GM12878 (cell line): ENCODE measurements at regions not wholly inside any gene's neighbourhood (a gene's known extent, or its start where the extent isn't known, plus 50 kb on each side); places are given as distances from the start of the nearest gene placed in this dataset.

Experiments used
- ATAC-seq: fragments of 200-7000 bp; cut with Tn5 transposase; 3 replicates; pipeline ENCODE4 v1.9.1; 2020; ENCODE audit warnings: mild to moderate bottlenecking, moderate library complexity
- BruUV-seq: library from RNA; stranded (reverse); fragments of 400-500 nt; replicated peaks from 2 replicates; lab custom pipeline; 2021; lab: Mats Ljungman, UMichigan
- CTCF ChIA-PET: fragments of 300-600 bp; sonication (Branson Sonifier 250); formaldehyde crosslinking; extraction: SDS; loops from one replicate; lab custom pipeline; 2021; ENCODE audit warnings: inconsistent platforms; lab: Yijun Ruan, JAX
- POLR2A ChIA-PET: fragments of 350-600 bp; formaldehyde crosslinking; extraction: SDS; loops from one replicate; lab custom pipeline; 2021; ENCODE audit warnings: inconsistent platforms; lab: Charles Lee
- RAD21 ChIA-PET: fragments of 300-600 bp; sonication (Branson Sonifier 250); formaldehyde crosslinking; loops from one replicate; lab custom pipeline; 2023; ENCODE audit warnings: antibody characterized with exemption; ENCODE audit not compliant: unreplicated experiment; lab: Charles Lee
- SMC1A ChIA-PET: fragments of 300-600 bp; sonication (Branson Sonifier 250); formaldehyde crosslinking; loops from one replicate; lab custom pipeline; 2023; ENCODE audit not compliant: unreplicated experiment, uncharacterized antibody; lab: Charles Lee
- DNase-seq: peaks from one replicate; pipeline ENCODE4 v3.0.0-alpha.2; 2011; ENCODE audit warnings: low read depth, low spot score
- FAIRE-seq: peaks from 3 replicates; lab custom pipeline; 2011; peaks lifted over from hg19 to GRCh38; lab: Jason Lieb, UNC
- H2AFZ ChIP-seq: 2 replicates; pipeline ENCODE4 v1.6.0; 2011; ENCODE audit warnings: low read depth, low read length, control low read depth; ENCODE audit not compliant: control insufficient read depth
- H3K27ac ChIP-seq: 2 replicates; pipeline ENCODE4 v1.5.1; 2011; ENCODE audit warnings: control low read depth; ENCODE audit not compliant: control insufficient read depth, insufficient read depth
- H3K27me3 ChIP-seq, 2 experiments: replicated peaks in 1 of 2; 2 replicates each; pipeline versions ENCODE4 v1.6.0 to v1.6.1; 2011; ENCODE audit warnings: low read length in 1 of 2; ENCODE audit not compliant: control insufficient read depth in 2 of 2, insufficient read depth in 2 of 2
- H3K36me3 ChIP-seq, 2 experiments: 2 replicates each; pipeline ENCODE4 v1.5.1; 2011; ENCODE audit warnings: low read length in 1 of 2; ENCODE audit not compliant: control insufficient read depth in 2 of 2, insufficient read depth in 2 of 2
- H3K4me1 ChIP-seq: 2 replicates; pipeline ENCODE4 v1.6.1; 2011; ENCODE audit warnings: mild to moderate bottlenecking, low read length, moderate library complexity, mixed read lengths; ENCODE audit not compliant: control insufficient read depth, insufficient read depth
- H3K4me2 ChIP-seq: 2 replicates; pipeline ENCODE4 v1.6.0; 2011; ENCODE audit warnings: control low read depth; ENCODE audit not compliant: control insufficient read depth, insufficient read depth
- H3K4me3 ChIP-seq: fragments of 200-600 bp; sonication (generic); 2 replicates; pipeline ENCODE4 v1.5.1; 2016
- H3K79me2 ChIP-seq: 2 replicates; pipeline ENCODE4 v1.6.0; 2011; ENCODE audit warnings: low read length; ENCODE audit not compliant: control insufficient read depth, insufficient read depth
- H3K9ac ChIP-seq: 2 replicates; pipeline ENCODE4 v1.8.0; 2011; ENCODE audit warnings: low read length, control low read depth, mixed read lengths; ENCODE audit not compliant: control insufficient read depth, insufficient read depth
- H3K9me3 ChIP-seq: replicated peaks from 3 replicates; pipeline ENCODE4 v1.5.1; 2011; ENCODE audit warnings: mild to moderate bottlenecking, low read length; ENCODE audit not compliant: control insufficient read depth, insufficient read depth
- H4K20me1 ChIP-seq: 2 replicates; pipeline ENCODE4 v1.6.0; 2011; ENCODE audit not compliant: control insufficient read depth, insufficient read depth
- ASH2L ChIP-seq: fragments of 300-600, 200-600 bp; sonication (generic); IDR thresholded peaks from 2 replicates; pipeline ENCODE4 v1.6.1; 2017; ENCODE audit warnings: low read depth, mild to moderate bottlenecking, borderline replicate concordance
- CBX3 ChIP-seq: fragments of 200-600 bp; sonication (generic); IDR thresholded peaks from 2 replicates; pipeline ENCODE4 v1.6.1; 2016; ENCODE audit warnings: low read depth, borderline replicate concordance
- ELK1 ChIP-seq: IDR thresholded peaks from 2 replicates; pipeline ENCODE4 v1.6.1; 2012; ENCODE audit warnings: low read depth, low read length, improper control_type of control experiment
- KAT2A ChIP-seq: conservative IDR thresholded peaks from 2 replicates; pipeline ENCODE4 v1.6.1; 2011; ENCODE audit warnings: low read depth, low read length; ENCODE audit not compliant: control insufficient read depth
- MYB ChIP-seq: fragments of 150-350 bp; IDR thresholded peaks from 2 replicates; pipeline ENCODE4 v1.6.1; 2014; ENCODE audit warnings: mild to moderate bottlenecking, low read depth, low read length, borderline replicate concordance
- NFYA ChIP-seq: IDR thresholded peaks from 2 replicates; pipeline ENCODE4 v1.6.1; 2011; ENCODE audit warnings: low read depth, mild to moderate bottlenecking, low read length, improper control_type of control experiment, borderline replicate concordance
- PAX8 ChIP-seq: fragments of 450-650 bp; IDR thresholded peaks from 2 replicates; pipeline ENCODE4 v1.6.1; 2017; ENCODE audit warnings: mild to moderate bottlenecking, moderate library complexity
- PKNOX1 ChIP-seq: fragments of 450-650 bp; IDR thresholded peaks from 2 replicates; pipeline ENCODE4 v1.6.1; 2016; ENCODE audit warnings: mild to moderate bottlenecking
- USF2 ChIP-seq: IDR thresholded peaks from 2 replicates; pipeline ENCODE4 v1.6.1; 2011; ENCODE audit warnings: low read depth, low read length, improper control_type of control experiment, borderline replicate concordance
- ZBTB4 ChIP-seq: fragments of 450-650 bp; formaldehyde crosslinking; IDR thresholded peaks from 2 replicates; pipeline ENCODE4 v1.4.0; 2022; ENCODE audit warnings: mild to moderate bottlenecking, moderate library complexity
- ZZZ3 ChIP-seq: IDR thresholded peaks from 2 replicates; pipeline ENCODE4 v1.6.1; 2011; ENCODE audit warnings: low read depth; ENCODE audit not compliant: control insufficient read depth, insufficient read length
- WGBS: methylation state at CpG from one replicate; pipeline ENCODE4 v1.1.6; 2016; ENCODE audit warnings: low lambda C conversion rate; ENCODE audit not compliant: insufficient replicate concordance, insufficient coverage; ENCODE audit errors: missing lambda C conversion rate; 5-methylcytosine and 5-hydroxymethylcytosine counted together
- in situ Hi-C: fragments of 300-500 bp; cut with MboI; formaldehyde crosslinking; loops from 9 replicates; pipeline ENCODE4 v1.14.3; 2018; ENCODE audit warnings: mixed read lengths
- intact Hi-C: fragments of 100-400 bp; cut with micrococcal nuclease; formaldehyde crosslinking; loops from one replicate; pipeline ENCODE4 v1.14.2; 2022; ENCODE audit not compliant: unreplicated experiment

GRCh38 chr3:177541541-177541940, 344.3 kb upstream of the TBL1XR1 start:
- Histone ChIP-seq H2AFZ (no peak overlapping the region), H3K79me2 (no peaks in the 10 kb centered on the region), H3K9ac (no peak overlapping the region), H3K4me1 (peaks cover 13% of the 10 kb centered on the region; the same call in 1 of the 2 replicates), H3K9me3 (no peaks in the 10 kb centered on the region), H3K27me3 (no peaks in the 10 kb centered on the region; a peak in 1 of 4 replicates), H3K4me2 (no peak overlapping the region), H3K36me3 (no peaks in the 10 kb centered on the region), H3K4me3 (no peak overlapping the region), H3K27ac (no peak overlapping the region), H4K20me1 (no peaks in the 10 kb centered on the region)
- SMC1A ChIA-PET = interaction anchor here (0.7 kb wide), 1 partner anchor 12 kb away, joined by 3 read pairs; no protein-coding TSS in a partner anchor
- in situ Hi-C loops = no loop called here
- intact Hi-C loops = no loop called here
- POLR2A ChIA-PET = no interaction called here
- no peak for TF ChIP-seq NFYA
- TF ChIP-seq CBX3 = no peak
- no peak for DNase-seq
- no peak for ATAC-seq
- no TSS peak for BruUV-seq
- RAD21 ChIA-PET = no interaction called here
- no peak for FAIRE-seq
- 53% methylated on average over 4 of the region's 4 CpGs for WGBS
- CTCF ChIA-PET = interaction anchor here (0.6 kb wide), 1 partner anchor 137 kb away, joined by 4 read pairs; no protein-coding TSS in a partner anchor

- intact Hi-C loops (no loop called here), in situ Hi-C loops (no loop called here)
- Histone ChIP-seq H3K27me3 (no peaks in the 10 kb centered on the region; a peak in 1 of 4 replicates), H3K79me2 (no peaks in the 10 kb centered on the region), H3K36me3 (no peaks in the 10 kb centered on the region), H3K9ac (no peak overlapping the region), H2AFZ (no peak overlapping the region), H3K4me3 (no peak overlapping the region), H3K4me1 (no peaks in the 10 kb centered on the region), H4K20me1 (no peaks in the 10 kb centered on the region), H3K4me2 (no peak overlapping the region), H3K27ac (no peak overlapping the region), H3K9me3 (no peaks in the 10 kb centered on the region)
- RAD21 ChIA-PET = no interaction called here
- no peak for ATAC-seq
- POLR2A ChIA-PET = no interaction called here
- FAIRE-seq = no peak
- DNase-seq = no peak
- CTCF ChIA-PET = no interaction called here
- SMC1A ChIA-PET = no interaction called here
- no TSS peak for BruUV-seq
- 27% methylated on average over 3 of the region's 3 CpGs for WGBS
- TF ChIP-seq KAT2A (no peak), ZZZ3 (no peak), PKNOX1 (no peak), ZBTB4 (no peak), ASH2L (no peak), USF2 (no peak), ELK1 (no peak), PAX8 (no peak), MYB (no peak)
Observed at GRCh38 chr3:177545964-177546363, 348.7 kb upstream of the TBL1XR1 start.
